Islet precursor cell (in vitro differentiated cells): ENCODE measurements at regions not wholly inside any gene's neighbourhood (a gene's known extent, or its start where the extent isn't known, plus 50 kb on each side); places are given as distances from the start of the nearest gene placed in this dataset.
"Not testable (repeated sequence)": the region's sequence is repeated elsewhere in the genome, so short reads cannot be mapped to it uniquely, and the experiment has no call there.

ENCODE experiments used
- DNase-seq: peaks from one replicate; pipeline ENCODE4 v3.0.0-alpha.2; 2018

GRCh38 chr17:71176928-71177443, 943.8 kb upstream of the SOX9 start:
- DNase-seq = no peak

GRCh38 chr17:71180801-71181385, 939.9 kb upstream of the SOX9 start:
- DNase-seq = peak; percentile 56

- no peak for DNase-seq
These were observed 937.7 kb upstream of the SOX9 start for GRCh38 chr17:71183066-71183660.

DNA sequence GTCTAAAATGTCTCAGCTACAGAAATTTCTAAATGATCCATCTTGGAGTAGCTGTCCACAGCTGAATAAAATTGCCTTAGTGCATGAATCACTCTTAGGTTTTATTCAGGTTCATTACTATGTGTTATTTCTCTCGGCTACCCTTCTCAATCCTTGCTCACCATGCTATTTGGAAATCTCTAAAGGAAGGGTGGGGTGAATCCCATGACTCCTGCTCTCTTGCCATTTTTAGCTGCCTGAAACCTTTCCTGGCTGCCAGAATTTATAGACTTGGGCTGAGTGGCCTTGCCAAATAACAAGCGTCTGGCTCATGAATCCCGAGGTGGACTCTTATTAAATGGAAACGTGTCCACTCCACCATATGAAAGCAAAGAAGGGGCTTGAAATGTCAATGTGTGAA, 936.1 kb upstream of the SOX9 start:
- DNase-seq = no peak

DNA sequence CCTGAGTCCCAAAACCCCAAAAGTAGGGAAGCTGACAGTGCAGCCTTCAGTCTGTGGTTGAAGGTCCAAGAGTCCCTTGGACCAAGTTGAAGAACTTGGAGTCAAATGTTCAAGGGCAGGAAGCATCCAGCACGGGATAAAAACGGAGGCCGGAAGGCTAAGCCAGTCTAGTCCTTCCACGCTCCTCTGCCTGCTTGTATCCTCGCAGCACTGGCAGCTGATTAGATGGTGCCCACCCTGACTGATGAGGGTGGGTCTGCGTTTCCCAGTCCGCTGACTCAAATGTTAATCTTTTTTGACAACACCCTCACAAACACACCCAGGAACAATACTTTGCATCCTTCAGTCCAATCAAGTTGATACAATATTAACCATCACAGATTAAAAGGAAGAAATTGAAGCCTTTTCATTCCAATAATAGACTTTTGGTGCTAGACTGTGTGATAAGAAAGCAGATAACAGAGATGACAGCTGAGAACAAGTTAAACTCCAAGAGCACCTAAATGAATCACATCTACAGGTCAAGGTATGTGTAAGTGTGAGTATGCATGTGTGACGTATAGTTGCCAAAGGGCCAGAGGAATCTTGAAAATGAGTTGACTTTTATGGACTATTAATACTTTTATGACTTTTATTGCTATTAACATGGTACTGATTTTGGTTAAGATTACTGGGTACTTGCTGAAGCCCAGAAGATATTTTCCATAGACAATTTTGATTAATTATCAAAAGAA, 933.5 kb upstream of the SOX9 start:
- no peak for DNase-seq

GRCh38 chr17:71188811-71189492, 931.9 kb upstream of the SOX9 start:
- DNase-seq = no peak

- DNase-seq = no peak
These were observed 931.4 kb upstream of the SOX9 start for GRCh38 chr17:71189493-71189831.

DNA sequence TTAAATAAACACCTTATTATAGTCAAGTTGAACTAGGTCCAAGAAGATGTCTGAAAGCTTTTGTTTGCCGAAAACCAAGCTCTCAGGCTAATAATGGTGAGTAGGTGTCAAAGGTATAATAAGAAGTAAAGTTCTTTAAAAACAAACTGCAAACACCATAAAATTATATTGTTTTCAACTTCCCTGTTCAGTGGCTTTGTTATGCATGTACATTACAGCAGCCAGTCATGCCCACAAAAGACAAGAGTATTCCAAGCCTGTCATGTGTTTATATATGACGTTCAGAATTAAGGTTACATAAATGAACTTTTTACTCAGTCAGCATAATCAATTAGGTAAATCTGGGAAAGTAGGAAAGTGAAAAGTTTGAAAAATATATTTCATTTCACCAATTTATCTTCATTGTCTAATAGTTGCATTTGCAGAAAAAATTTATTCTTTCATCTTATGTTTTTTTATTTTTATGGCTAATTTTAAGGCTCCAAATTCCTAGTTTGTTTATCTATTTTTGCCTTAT, 928.7 kb upstream of the SOX9 start:
- no peak for DNase-seq

DNA sequence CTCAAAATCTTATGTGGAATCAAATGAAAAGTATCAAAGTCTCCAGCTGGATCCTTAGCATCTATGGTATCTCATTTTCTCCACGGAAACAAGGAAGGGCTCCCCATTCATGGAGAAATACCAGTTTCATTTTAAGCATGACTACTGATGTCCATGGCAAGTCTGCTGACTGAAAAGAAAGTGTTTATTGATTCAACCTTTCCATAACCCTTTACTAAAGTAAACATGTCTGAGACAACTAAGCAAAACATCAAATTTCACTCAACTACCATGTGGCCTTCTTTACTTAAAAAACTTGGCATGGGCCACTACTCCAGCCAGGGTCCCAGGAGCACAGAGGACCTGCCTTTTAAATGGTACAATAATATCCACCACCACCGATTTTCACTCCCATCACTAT, 928.0 kb upstream of the SOX9 start:
- no peak for DNase-seq

- DNase-seq = no peak
These were observed 920.2 kb upstream of the SOX9 start for GRCh38 chr17:71200597-71200996.

- DNase-seq = no peak
These were observed 919.2 kb upstream of the SOX9 start for GRCh38 chr17:71201639-71202038.

DNA sequence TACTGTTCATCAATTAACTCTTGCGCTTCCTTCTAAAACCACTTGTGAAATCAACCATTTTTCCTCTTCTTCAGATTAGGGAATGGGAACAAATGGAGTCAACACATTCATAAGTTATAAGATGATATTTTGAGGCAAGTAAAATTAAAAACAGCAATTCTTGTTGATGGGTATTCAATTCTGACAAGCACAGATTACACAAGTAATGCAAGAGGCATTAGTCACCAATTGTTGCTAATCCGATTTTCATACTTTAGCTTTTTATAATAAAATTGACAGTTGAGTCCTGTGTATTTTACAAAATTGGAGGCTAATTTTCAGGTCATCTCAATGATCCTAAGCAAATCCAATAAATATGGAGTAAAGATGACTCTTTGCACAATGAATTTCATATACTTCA, 918.4 kb upstream of the SOX9 start:
- no peak for DNase-seq

DNA sequence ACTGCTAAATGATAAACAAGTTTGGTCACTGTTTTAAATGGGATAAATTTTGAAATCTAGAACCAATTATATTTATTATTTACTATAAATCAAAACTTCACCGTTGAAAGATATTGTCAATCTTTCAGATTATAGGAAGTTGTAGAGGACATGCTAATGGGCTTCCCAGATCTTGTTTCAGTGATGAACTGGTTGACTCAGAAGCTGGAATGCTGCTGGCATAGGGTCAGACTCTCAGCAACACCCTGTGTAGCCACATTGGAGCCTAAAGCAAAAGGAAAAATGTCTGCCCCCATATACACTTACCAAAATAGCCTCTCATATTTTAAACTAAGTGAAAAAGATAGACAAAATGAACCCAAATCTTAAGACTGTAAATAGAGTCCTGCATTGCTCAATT, 916.9 kb upstream of the SOX9 start:
- no peak for DNase-seq

DNA sequence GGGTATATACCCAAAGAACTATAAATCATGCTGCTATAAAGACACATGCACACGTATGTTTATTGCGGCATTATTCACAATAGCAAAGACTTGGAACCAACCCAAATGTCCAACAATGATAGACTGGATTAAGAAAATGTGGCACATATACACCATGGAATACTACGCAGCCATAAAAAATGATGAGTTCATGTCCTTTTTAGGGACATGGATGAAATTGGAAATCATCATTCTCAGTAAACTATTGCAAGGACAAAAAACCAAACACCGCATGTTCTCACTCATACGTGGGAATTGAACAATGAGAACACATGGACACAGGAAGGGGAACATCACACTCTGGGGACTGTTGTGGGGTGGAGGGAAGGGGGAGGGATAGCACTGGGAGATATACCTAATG, 914.9 kb upstream of the SOX9 start:
- not testable (repeated sequence) for DNase-seq

GRCh38 chr17:71208111-71208704, 912.6 kb upstream of the SOX9 start:
- no peak for DNase-seq

GRCh38 chr17:71213936-71214335, 906.9 kb upstream of the SOX9 start:
- no peak for DNase-seq

DNA sequence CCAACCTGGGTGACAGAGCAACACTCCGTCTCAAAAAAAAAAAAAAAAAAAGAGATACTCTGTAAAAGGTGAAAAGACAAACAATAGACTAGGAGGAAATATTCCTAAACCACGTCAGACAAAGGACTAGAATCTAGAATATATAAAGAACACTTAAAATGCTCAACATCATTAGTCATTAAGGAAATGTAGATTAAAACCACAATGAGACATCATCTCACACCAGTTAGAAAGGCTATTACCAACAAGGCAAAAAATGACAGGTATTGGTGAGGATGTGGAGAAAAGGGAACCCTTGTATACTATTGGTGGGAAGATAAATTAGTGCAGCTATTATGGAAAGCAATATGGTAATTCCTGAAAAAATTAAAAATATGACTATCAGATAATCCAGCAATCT, 903.1 kb upstream of the SOX9 start:
- DNase-seq = no peak

- no peak for DNase-seq
These were observed 895.8 kb upstream of the SOX9 start for GRCh38 chr17:71224824-71225575.

DNA sequence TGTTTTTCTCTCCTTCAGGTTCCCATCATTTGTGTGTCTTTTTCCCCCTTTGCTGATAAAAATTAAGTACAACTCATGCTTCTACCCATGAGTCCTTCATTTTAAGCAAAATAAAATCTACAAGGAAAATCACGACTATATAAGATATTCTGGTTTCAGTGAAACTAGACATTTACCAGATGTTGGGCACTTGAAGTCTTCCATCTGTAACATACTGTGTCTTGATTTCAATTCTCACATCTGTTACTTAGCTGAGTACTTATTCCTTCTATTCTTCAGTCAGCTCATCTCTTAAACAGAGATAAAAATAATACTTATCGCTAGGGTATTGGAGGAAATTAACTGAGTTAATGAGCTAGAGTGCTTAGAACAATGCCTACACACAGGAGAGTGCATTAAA, 893.0 kb upstream of the SOX9 start:
- no peak for DNase-seq

GRCh38 chr17:71229070-71229469, 891.8 kb upstream of the SOX9 start:
- DNase-seq = no peak

- DNase-seq = no peak
These were observed 887.8 kb upstream of the SOX9 start for GRCh38 chr17:71232801-71233559.

DNA sequence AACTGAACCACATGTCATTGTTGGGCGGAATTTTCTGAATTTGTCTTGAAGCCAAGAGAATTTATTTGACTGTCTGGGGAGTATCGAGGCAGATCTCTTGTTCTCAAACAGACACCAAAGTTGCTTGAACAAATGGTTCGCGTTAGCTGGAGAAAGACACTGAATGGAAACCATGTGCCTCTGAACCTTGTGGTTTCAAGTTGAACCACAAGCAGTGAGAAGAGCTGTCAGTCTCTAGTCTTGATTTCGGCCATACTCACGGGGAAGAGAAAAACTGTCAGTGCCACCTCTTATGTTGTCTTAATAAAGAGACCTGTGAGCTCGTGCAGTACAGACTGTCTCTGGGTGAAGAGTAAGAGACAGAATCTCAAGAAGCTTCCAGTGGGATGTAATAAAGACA, 886.5 kb upstream of the SOX9 start:
- DNase-seq = no peak
